Frontal cortex (tissue), 3 donors: ENCODE measurements at regions not wholly inside any gene's neighbourhood (a gene's known extent, or its start where the extent isn't known, plus 50 kb on each side); places are given as distances from the start of the nearest gene placed in this dataset.
"Not testable (repeated sequence)": the region's sequence is repeated elsewhere in the genome, so short reads cannot be mapped to it uniquely, and the experiment has no call there.

Experiments
- DNase-seq, 2 donors: peaks; one replicate each; pipeline ENCODE4 v3.0.0; 2012; ENCODE audit warnings: low spot score in 2 of 2
- FAIRE-seq: peaks from 2 replicates; lab custom pipeline; 2012; peaks lifted over from hg19 to GRCh38; lab: Jason Lieb, UNC
- donor health status: control.
- donor health status: control.
- donor health status: control.

- DNase-seq, result no peak
- FAIRE-seq, result no peak
These were observed 86.7 kb downstream of the KATNIP start for GRCh38 chr16:27636453-27637240.

- DNase-seq, result no peak
- FAIRE-seq, result no peak
These were observed 89.1 kb downstream of the KATNIP start for GRCh38 chr16:27638833-27639560.

DNA sequence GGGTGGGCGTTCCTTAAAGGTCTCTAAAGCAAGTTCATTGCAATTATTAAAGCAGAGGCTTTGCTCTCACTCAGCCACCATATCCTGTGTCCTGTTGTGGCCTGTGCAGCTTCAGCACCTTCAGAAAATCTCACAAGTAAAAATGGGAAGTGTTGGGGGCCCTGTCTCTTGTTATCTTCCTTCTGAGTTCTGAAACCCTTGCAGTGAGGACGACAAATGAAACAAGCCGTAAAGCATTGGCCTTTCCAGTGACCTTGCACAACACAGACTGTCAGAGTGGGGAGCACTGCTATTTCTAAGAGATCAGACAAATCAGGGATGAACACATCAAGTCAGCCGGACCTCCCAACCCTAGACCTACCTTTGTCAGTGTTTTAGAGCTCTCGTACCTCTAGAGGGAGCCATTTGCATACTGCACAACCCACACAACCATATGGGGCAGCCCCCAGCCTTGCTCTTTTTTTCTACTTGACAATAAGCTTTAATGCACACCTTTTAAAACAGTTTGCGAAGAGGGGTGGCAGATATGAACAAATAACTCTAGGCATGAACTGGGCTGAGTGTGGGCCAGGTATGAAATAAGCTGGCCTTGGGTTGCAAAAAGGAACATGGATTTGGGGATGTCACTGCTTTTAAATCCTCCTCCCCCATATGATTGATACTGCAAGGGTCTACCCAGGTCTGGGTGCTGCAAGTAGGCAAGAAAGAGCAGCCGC is 89.8 kb downstream of the KATNIP start:
- peak; percentile 34 to 64 for DNase-seq
- no peak for FAIRE-seq

- no peak for FAIRE-seq
- DNase-seq, result peak in 1 of 2 donors; percentile 24
These were observed 90.3 kb downstream of the KATNIP start for GRCh38 chr16:27640277-27640600.

- no peak for DNase-seq
- no peak for FAIRE-seq
These were observed 91.3 kb downstream of the KATNIP start for GRCh38 chr16:27641260-27641659.

- DNase-seq, FAIRE-seq: not testable (repeated sequence)
These were observed 91.9 kb downstream of the KATNIP start for GRCh38 chr16:27641734-27642415.

GRCh38 chr16:27642756-27643155 is 92.8 kb downstream of the KATNIP start:
- no peak for DNase-seq

DNA sequence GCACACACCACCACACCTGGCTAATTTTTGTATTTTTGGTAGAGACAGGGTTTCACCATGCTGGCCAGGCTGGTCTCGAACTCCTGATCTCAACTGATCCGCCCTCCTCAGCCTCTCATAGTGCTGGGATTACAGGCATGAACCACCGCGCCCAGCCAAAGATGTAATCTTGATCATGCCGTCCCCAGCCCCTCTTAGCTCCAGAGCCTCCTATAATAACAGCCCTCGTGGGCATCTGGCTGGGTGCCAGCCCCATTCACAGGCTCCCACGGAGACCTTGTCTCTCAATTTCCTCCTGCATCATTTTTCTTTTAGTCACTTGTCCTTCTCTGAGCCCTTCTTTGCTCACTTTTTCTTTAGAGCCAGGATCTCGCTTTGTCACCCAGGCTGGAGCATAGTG is 94.2 kb downstream of the KATNIP start:
- DNase-seq, result no peak
- FAIRE-seq, result no peak

More at GRCh38 chr16:27642756-27643155, 92.8 kb downstream of the KATNIP start:
- no peak for FAIRE-seq

- FAIRE-seq (no peak), DNase-seq (no peak)
These were observed 95.5 kb downstream of the KATNIP start for GRCh38 chr16:27645396-27645795.

DNA sequence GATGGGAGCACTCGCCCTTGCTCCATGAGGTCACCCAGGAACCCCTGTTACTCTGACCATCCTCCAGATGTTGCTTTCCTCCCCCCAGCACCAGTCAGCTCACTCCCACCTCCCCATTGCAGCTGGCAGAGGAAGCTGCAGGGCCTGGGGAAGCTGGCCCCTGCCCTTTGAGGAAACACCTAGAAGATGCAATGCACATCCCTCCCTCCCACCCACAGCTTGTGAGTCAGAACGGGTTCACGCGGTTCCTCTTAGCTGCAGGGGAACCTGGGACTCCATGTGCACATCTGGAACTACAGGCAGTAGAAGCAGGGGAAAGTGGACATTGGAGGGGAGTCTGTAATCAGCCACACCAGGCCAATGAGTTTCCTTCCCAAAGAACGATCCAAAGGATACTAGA is 96.9 kb downstream of the KATNIP start:
- DNase-seq (no peak), FAIRE-seq (no peak)

DNA sequence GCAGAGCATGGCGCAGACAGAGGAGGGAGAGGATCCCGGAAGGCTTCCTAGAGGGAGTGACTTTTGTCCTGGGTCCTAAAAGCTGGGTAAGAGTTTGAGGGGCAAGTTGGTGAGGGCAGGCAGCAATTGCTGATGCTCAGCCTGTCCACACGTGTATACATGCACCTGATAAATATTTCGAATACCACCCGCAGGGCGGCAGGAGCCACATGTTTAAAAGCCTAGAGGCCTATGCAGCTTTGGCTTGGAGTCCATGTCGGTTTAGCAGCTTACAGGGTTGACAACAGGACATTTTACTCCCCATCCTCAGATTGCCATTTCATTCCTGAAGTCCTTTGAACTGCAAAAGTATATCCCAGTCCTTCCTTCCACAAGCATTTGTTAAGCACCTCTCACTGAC is 99.1 kb downstream of the KATNIP start:
- DNase-seq, result no peak
- FAIRE-seq, result no peak

- FAIRE-seq, result no peak
- no peak for DNase-seq
These were observed 100.2 kb downstream of the KATNIP start for GRCh38 chr16:27650073-27650701.

- FAIRE-seq, result no peak
- no peak for DNase-seq
These were observed 101.4 kb downstream of the KATNIP start for GRCh38 chr16:27651301-27651700.

GRCh38 chr16:27657811-27658210 is 107.9 kb downstream of the KATNIP start:
- FAIRE-seq (no peak), DNase-seq (no peak)

GRCh38 chr16:27660507-27660906 is 110.6 kb downstream of the KATNIP start:
- DNase-seq, result no peak
- FAIRE-seq, result no peak

DNA sequence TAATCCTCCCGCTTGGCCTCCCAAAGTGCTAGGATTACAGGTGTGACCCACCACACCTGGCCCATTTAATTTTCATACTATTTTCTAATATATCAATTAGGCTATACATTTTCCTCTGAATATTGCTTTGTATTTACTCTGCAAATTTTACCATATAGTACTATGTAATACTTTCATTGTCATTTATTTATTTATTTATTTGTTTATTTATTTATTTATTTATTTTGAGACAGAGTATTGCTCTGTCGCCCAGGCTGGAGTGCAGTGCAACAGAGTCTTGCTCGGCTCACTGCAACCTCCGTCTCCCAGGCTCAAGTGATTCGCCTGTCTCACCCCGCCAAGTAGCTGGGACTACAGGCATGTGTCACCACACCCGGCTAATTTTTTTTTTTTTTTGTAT is 113.3 kb downstream of the KATNIP start:
- not testable (repeated sequence) for DNase-seq, FAIRE-seq

DNA sequence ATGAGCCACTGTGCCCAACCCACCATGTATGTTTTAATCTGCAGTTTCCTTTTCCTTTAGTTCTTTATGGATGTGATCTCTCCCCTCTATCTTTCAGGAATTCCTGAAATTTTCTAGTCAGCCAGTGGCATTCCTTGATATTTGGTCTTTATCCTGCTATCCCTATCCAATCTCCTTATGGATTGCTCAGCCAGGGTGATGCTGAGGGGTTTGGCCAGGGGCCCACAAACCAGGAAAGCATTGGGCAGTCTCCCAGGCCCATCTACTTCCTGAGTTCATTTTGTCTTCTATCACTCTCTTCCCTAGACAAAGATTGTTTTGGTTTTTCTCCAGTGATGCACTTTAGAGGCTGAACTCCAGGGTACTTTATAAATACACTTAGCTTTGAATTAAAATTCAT is 115.9 kb downstream of the KATNIP start:
- FAIRE-seq (no peak), DNase-seq (no peak)

GRCh38 chr16:27670071-27670810 is 120.3 kb downstream of the KATNIP start:
- FAIRE-seq (no peak), DNase-seq (no peak)

DNA sequence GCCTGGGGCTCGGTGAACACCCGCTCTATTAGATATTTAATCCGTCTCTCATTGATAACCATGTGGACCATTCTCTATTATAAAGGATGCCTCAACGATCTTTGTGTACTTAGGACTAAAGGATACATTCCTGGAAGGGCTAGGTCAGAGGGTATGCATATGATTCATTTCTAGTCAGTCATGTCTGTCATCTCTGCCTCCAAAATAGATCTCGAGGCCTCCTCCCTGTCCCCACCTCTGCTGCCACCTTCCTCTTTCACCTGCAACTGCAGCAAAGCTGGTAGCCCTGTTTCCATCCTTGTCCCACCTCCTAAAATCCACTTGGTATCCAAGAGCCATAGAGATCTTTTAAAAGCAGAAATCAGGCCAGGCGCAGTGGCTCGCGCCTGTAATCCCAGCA is 121.5 kb downstream of the KATNIP start:
- DNase-seq (no peak), FAIRE-seq (no peak)
